ENCODE measurements at regions not wholly inside any gene's neighbourhood (a gene's known extent, or its start where the extent isn't known, plus 50 kb on each side); places are given as distances from the start of the nearest gene placed in this dataset.

- TF ChIP-seq PRDM15 (CRISPR knock-in tag; IDR thresholded peaks at IDR 0.05): no peak
- no peak for TF ChIP-seq CBFB (CRISPR knock-in tag; IDR thresholded peaks at IDR 0.05; ENCODE audit: low read depth)
Measured at GRCh38 chr5:114989512-114989911, 180.2 kb downstream of the TRIM36 start.
